ENCODE measurements at regions not wholly inside any gene's neighbourhood (a gene's known extent, or its start where the extent isn't known, plus 50 kb on each side); places are given as distances from the start of the nearest gene placed in this dataset.

DNA sequence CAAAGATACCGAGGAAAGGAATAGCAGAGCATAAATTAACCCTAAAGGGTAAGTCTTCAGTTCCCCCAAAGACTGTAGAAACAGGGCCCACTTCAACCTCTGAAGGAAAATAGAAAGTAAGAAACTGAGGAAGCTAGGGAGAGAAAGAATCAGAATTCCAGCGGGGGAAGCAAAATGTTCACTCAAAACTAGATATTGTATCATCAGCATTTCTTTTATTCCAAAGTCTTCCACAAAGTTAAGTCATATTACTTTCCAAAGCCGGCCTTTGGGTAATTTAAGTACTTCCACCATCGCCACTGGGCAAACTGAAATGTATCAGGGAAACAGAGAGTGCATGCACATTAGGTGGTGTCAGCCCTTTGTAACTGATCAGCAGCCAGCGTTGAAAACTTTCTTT is 88.3 kb downstream of the RSL24D1 start:
- Mint-ChIP-seq H3K36me3 (ENCODE audit: insufficient read depth, unreplicated experiment) (no peaks in the 10 kb centered on the region), H3K9me3 (ENCODE audit: unreplicated experiment) (no peaks in the 10 kb centered on the region), H3K4me1 (ENCODE audit: insufficient read depth, unreplicated experiment) (peaks cover 4% of the 10 kb centered on the region), H3K27me3 (ENCODE audit: insufficient read depth, unreplicated experiment) (peaks cover 6% of the 10 kb centered on the region), H3K27ac (ENCODE audit: low read depth, unreplicated experiment) (no peak overlapping the region), H3K4me3 (ENCODE audit: unreplicated experiment) (no peak overlapping the region)
- no TSS peak for BruUV-seq (replicated peaks)
- intact Hi-C loops (cut with micrococcal nuclease) = loop anchor here (2.0 to 5.0 kb wide), 3 partner anchors 1026 to 1296 kb away; no protein-coding TSS in a partner anchor
- TF ChIP-seq, protein P1, sequence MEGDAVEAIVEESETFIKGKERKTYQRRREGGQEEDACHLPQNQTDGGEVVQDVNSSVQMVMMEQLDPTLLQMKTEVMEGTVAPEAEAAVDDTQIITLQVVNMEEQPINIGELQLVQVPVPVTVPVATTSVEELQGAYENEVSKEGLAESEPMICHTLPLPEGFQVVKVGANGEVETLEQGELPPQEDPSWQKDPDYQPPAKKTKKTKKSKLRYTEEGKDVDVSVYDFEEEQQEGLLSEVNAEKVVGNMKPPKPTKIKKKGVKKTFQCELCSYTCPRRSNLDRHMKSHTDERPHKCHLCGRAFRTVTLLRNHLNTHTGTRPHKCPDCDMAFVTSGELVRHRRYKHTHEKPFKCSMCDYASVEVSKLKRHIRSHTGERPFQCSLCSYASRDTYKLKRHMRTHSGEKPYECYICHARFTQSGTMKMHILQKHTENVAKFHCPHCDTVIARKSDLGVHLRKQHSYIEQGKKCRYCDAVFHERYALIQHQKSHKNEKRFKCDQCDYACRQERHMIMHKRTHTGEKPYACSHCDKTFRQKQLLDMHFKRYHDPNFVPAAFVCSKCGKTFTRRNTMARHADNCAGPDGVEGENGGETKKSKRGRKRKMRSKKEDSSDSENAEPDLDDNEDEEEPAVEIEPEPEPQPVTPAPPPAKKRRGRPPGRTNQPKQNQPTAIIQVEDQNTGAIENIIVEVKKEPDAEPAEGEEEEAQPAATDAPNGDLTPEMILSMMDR (IDR thresholded peaks at IDR 0.05; ENCODE audit: unreplicated experiment) = no peak
- CTCF ChIA-PET = interaction anchor here (0.6 to 1.8 kb wide), 21 partner anchors 9 to 1387 kb away, joined by 3 to 8 read pairs (median 4); no protein-coding TSS in a partner anchor
- POLR2A ChIA-PET = no interaction called here
- no peak for DNase-seq (ENCODE audit: unreplicated experiment)

- Mint-ChIP-seq H3K4me3 (ENCODE audit: unreplicated experiment) (no peak overlapping the region), H3K36me3 (ENCODE audit: insufficient read depth, unreplicated experiment) (no peaks in the 10 kb centered on the region), H3K9me3 (ENCODE audit: unreplicated experiment) (no peaks in the 10 kb centered on the region), H3K27ac (ENCODE audit: low read depth, unreplicated experiment) (no peak overlapping the region), H3K4me1 (ENCODE audit: insufficient read depth, unreplicated experiment) (peaks cover 4% of the 10 kb centered on the region), H3K27me3 (ENCODE audit: insufficient read depth, unreplicated experiment) (peaks cover 29% of the 10 kb centered on the region)
- POLR2A ChIA-PET = no interaction called here
- no TSS peak for BruUV-seq (replicated peaks)
- intact Hi-C loops (cut with micrococcal nuclease) = loop anchor here (5.0 kb wide), 2 partner anchors 1024 to 1294 kb away; no protein-coding TSS in a partner anchor
- CTCF ChIA-PET = interaction anchor here (0.8 kb wide), 1 partner anchor 333 kb away, joined by 3 read pairs; no protein-coding TSS in a partner anchor
- TF ChIP-seq, protein P1 (IDR thresholded peaks at IDR 0.05; ENCODE audit: unreplicated experiment) = no peak
- peak; percentile 33 for DNase-seq (ENCODE audit: unreplicated experiment)
Measured at GRCh38 chr15:55106155-55106554, 90.6 kb downstream of the RSL24D1 start.

DNA sequence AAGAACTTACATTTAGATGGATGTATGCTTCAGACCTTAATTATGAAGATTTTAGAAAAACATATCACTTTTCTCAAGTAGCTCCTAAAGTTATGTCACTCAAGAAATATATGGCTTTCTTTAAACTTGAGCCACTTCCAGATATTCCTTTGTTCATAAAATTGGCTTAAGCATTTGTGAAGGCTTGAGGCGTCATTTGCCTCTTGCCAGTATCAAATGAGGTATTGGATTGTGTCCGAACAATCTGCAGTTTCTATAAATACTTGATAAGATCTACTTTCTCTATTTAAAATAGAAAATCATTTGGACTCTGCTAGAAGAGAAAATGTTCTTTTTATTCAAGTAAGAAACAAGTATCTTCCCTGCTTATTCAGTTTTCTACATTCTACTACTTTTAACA is 102.6 kb downstream of the RSL24D1 start:
- H3K27ac Mint-ChIP-seq (ENCODE audit: low read depth, unreplicated experiment) = no peak overlapping the region
- H3K4me3 Mint-ChIP-seq (ENCODE audit: unreplicated experiment) = no peak overlapping the region
- POLR2A ChIA-PET = no interaction called here
- H3K36me3 Mint-ChIP-seq (ENCODE audit: insufficient read depth, unreplicated experiment) = peaks cover 6% of the 10 kb centered on the region
- no peak for DNase-seq (ENCODE audit: unreplicated experiment)
- TF ChIP-seq, protein P1 (IDR thresholded peaks at IDR 0.05; ENCODE audit: unreplicated experiment) = no peak
- intact Hi-C loops (cut with micrococcal nuclease) = no loop called here
- H3K4me1 Mint-ChIP-seq (ENCODE audit: insufficient read depth, unreplicated experiment) = no peaks in the 10 kb centered on the region
- CTCF ChIA-PET = no interaction called here
- peaks cover 54% of the 10 kb centered on the region for H3K27me3 Mint-ChIP-seq (ENCODE audit: insufficient read depth, unreplicated experiment)
- no peaks in the 10 kb centered on the region for H3K9me3 Mint-ChIP-seq (ENCODE audit: unreplicated experiment)
- BruUV-seq (replicated peaks) = no TSS peak

DNA sequence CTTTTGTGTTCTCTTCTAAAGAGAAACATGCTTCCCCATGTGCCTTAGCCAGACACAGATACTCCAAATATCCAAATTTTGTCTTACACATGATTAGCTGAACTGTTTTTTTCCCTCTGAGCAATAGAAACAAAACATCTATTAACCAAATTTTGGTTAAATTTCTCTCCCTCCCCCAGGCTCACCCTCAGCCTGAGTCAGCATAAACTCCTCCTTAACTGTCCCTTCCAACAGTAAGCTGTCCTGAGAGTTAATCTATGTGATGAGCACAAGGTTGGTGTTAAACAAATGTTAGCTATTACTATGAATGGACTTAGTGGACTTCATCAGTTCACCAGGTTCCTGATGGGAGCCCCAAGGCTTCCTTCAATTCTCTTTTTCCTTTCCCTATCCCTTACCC is 108.5 kb downstream of the RSL24D1 start:
- Mint-ChIP-seq H3K27ac (ENCODE audit: low read depth, unreplicated experiment) (no peak overlapping the region), H3K4me3 (ENCODE audit: unreplicated experiment) (no peak overlapping the region), H3K36me3 (ENCODE audit: insufficient read depth, unreplicated experiment) (no peaks in the 10 kb centered on the region), H3K27me3 (ENCODE audit: insufficient read depth, unreplicated experiment) (peaks cover 42% of the 10 kb centered on the region), H3K4me1 (ENCODE audit: insufficient read depth, unreplicated experiment) (no peaks in the 10 kb centered on the region), H3K9me3 (ENCODE audit: unreplicated experiment) (no peaks in the 10 kb centered on the region)
- POLR2A ChIA-PET = no interaction called here
- CTCF ChIA-PET = interaction anchor here (0.5 kb wide), 1 partner anchor 82 kb away, joined by 3 read pairs; no protein-coding TSS in a partner anchor
- no TSS peak for BruUV-seq (replicated peaks)
- TF ChIP-seq, protein P1 (IDR thresholded peaks at IDR 0.05; ENCODE audit: unreplicated experiment) = no peak
- intact Hi-C loops (cut with micrococcal nuclease) = no loop called here
- no peak for DNase-seq (ENCODE audit: unreplicated experiment)
